GM23338 (cell line): ENCODE measurements at regions not wholly inside any gene's neighbourhood (a gene's known extent, or its start where the extent isn't known, plus 50 kb on each side); places are given as distances from the start of the nearest gene placed in this dataset.

Source experiments
- ATAC-seq: fragments of 200-7000 bp; cut with Tn5 transposase; 3 replicates; pipeline ENCODE4 v1.9.1; 2020
- DNase-seq: peaks from one replicate; pipeline ENCODE4 v3.0.0-alpha.2; 2015; ENCODE audit warnings: low spot score
- H2AFZ ChIP-seq: fragments of 200-600 bp; sonication (generic); 2 replicates; pipeline ENCODE4 v1.8.0; 2016; ENCODE audit warnings: antibody characterized with exemption, mild to moderate bottlenecking, moderate library complexity
- H3F3A ChIP-seq: fragments of 200-600 bp; sonication (generic); replicated peaks from 2 replicates; pipeline ENCODE4 v1.8.0; 2017; ENCODE audit warnings: antibody characterized with exemption, mixed run types, low read depth
- H3K27ac ChIP-seq: fragments of 200-600 bp; sonication (generic); 2 replicates; pipeline ENCODE4 v1.6.1; 2016; ENCODE audit warnings: low read depth
- H3K27me3 ChIP-seq: fragments of 200-600 bp; sonication (generic); 2 replicates; pipeline ENCODE4 v1.8.0; 2016; ENCODE audit warnings: mild to moderate bottlenecking, mixed run types, moderate library complexity; ENCODE audit not compliant: insufficient read depth
- H3K36me3 ChIP-seq: fragments of 200-600 bp; sonication (generic); 2 replicates; pipeline ENCODE4 v1.8.0; 2016; ENCODE audit warnings: mild to moderate bottlenecking; ENCODE audit not compliant: insufficient read depth
- H3K4me1 ChIP-seq: fragments of 200-600 bp; sonication (generic); 2 replicates; pipeline ENCODE4 v1.8.0; 2016; ENCODE audit warnings: mild to moderate bottlenecking, moderate library complexity; ENCODE audit not compliant: insufficient read depth
- H3K4me2 ChIP-seq: fragments of 200-600 bp; sonication (generic); 2 replicates; pipeline ENCODE4 v1.7.1; 2017; ENCODE audit warnings: mixed run types
- H3K4me3 ChIP-seq: fragments of 200-600 bp; sonication (generic); 2 replicates; pipeline ENCODE4 v1.6.1; 2016; ENCODE audit warnings: mixed run types
- H3K79me2 ChIP-seq: fragments of 200-600 bp; sonication (generic); replicated peaks from 2 replicates; pipeline ENCODE4 v1.8.0; 2017; ENCODE audit warnings: mild to moderate bottlenecking; ENCODE audit not compliant: insufficient read depth
- H3K9me2 ChIP-seq: fragments of 200-600 bp; sonication (generic); 2 replicates; pipeline ENCODE4 v1.8.0; 2017; ENCODE audit not compliant: insufficient read depth
- H4K20me1 ChIP-seq: fragments of 200-600 bp; sonication (generic); replicated peaks from 2 replicates; pipeline ENCODE4 v1.8.0; 2017; ENCODE audit warnings: mild to moderate bottlenecking; ENCODE audit not compliant: insufficient read depth
- H3K27ac Mint-ChIP-seq: 2 replicates; pipeline ENCODE4 v1.8.0; 2020; ENCODE audit warnings: inconsistent platforms, mild to moderate bottlenecking, moderate library complexity, mixed read lengths
- H3K27me3 Mint-ChIP-seq: 3 replicates; pipeline ENCODE4 v1.8.0; 2022; ENCODE audit warnings: low read depth, mild to moderate bottlenecking, moderate library complexity, mixed read lengths, inconsistent platforms; ENCODE audit not compliant: insufficient read depth, poor library complexity
- H3K36me3 Mint-ChIP-seq: 3 replicates; pipeline ENCODE4 v1.8.0; 2021; ENCODE audit warnings: low read depth, mild to moderate bottlenecking, inconsistent platforms, moderate library complexity, mixed read lengths
- H3K4me1 Mint-ChIP-seq: 3 replicates; pipeline ENCODE4 v1.8.0; 2020; ENCODE audit warnings: mild to moderate bottlenecking, inconsistent platforms, mixed read lengths
- H3K4me3 Mint-ChIP-seq: 3 replicates; pipeline ENCODE4 v1.8.0; 2021; ENCODE audit warnings: moderate library complexity, mild to moderate bottlenecking, inconsistent platforms, mixed read lengths
- H3K9me3 Mint-ChIP-seq: 3 replicates; pipeline ENCODE4 v1.8.0; 2020; ENCODE audit warnings: moderate library complexity, mild to moderate bottlenecking, inconsistent platforms, mixed read lengths
- CREB1 ChIP-seq: fragments of 250-450 bp; sonication (Bioruptor Pico); IDR thresholded peaks from 2 replicates; pipeline ENCODE4 v1.5.0; 2020; ENCODE audit warnings: low read depth, mild to moderate bottlenecking, moderate library complexity
- EZH2 ChIP-seq: fragments of 200-600 bp; sonication (generic); IDR thresholded peaks from one replicate; pipeline ENCODE4 v1.8.0; 2017; ENCODE audit warnings: antibody characterized with exemption, mild to moderate bottlenecking, low read depth; ENCODE audit not compliant: unreplicated experiment
- EZH2phosphoT487 ChIP-seq: fragments of 200-600 bp; sonication (generic); IDR thresholded peaks from one replicate; pipeline ENCODE4 v1.8.1; 2018; ENCODE audit warnings: antibody characterized with exemption; ENCODE audit not compliant: unreplicated experiment
- JUNB ChIP-seq: IDR thresholded peaks from one replicate; pipeline ENCODE4 v1.6.1; 2016; ENCODE audit warnings: antibody characterized with exemption; ENCODE audit not compliant: unreplicated experiment
- NANOG ChIP-seq: IDR thresholded peaks from 2 replicates; pipeline ENCODE4 v1.6.1; 2016; ENCODE audit warnings: antibody characterized with exemption, borderline replicate concordance
- POLR2AphosphoS5 ChIP-seq: IDR thresholded peaks from 2 replicates; pipeline ENCODE4 v1.6.1; 2016; ENCODE audit warnings: antibody characterized with exemption, low read depth
- STAT1 ChIP-seq: IDR thresholded peaks from one replicate; pipeline ENCODE4 v1.6.1; 2016; ENCODE audit warnings: antibody characterized with exemption; ENCODE audit not compliant: unreplicated experiment
- ZNF114 ChIP-seq: fragments of 250-450 bp; sonication (Bioruptor Pico); IDR thresholded peaks from 2 replicates; pipeline ENCODE4 v1.5.0; 2020; ENCODE audit warnings: mild to moderate bottlenecking, moderate library complexity
- ZNF331 ChIP-seq: fragments of 250-450 bp; sonication (Bioruptor Pico); IDR thresholded peaks from 2 replicates; pipeline ENCODE4 v1.5.0; 2020; ENCODE audit warnings: low read depth, mild to moderate bottlenecking, moderate library complexity
- ZNF462 ChIP-seq: fragments of 250-450 bp; sonication (Bioruptor Pico); IDR thresholded peaks from 2 replicates; pipeline ENCODE4 v1.5.0; 2020; ENCODE audit warnings: mild to moderate bottlenecking, moderate library complexity
- TF ChIP-seq, protein P1 (sequence below): IDR thresholded peaks from one replicate; pipeline ENCODE4 v1.6.1; 2018; ENCODE audit warnings: antibody characterized with exemption; ENCODE audit not compliant: unreplicated experiment
- TF ChIP-seq, protein P2 (sequence below): IDR thresholded peaks from 2 replicates; pipeline ENCODE4 v1.6.1; 2016; ENCODE audit warnings: antibody characterized with exemption
- TF ChIP-seq, protein P3 (sequence below), 2 experiments: fragments of 200-600 bp in 1 of 2; sonication (generic) in 1 of 2; conservative IDR thresholded peaks; 2 replicates each; pipeline versions ENCODE4 v1.5.1 to v1.6.1; 2016 to 2017; ENCODE audit warnings: antibody characterized with exemption in 2 of 2, low read depth in 2 of 2, mild to moderate bottlenecking in 2 of 2, moderate library complexity in 1 of 2

GRCh38 chr2:186058614-186059013, 320.0 kb downstream of the FSIP2 start:
- H3K27ac Mint-ChIP-seq = peak overlapping the region; percentile 92
- Histone ChIP-seq H3F3A (no peaks in the 10 kb centered on the region), H3K4me3 (no peak overlapping the region), H2AFZ (no peak overlapping the region), H3K79me2 (no peaks in the 10 kb centered on the region), H3K36me3 (no peaks in the 10 kb centered on the region), H3K4me1 (peaks cover 15% of the 10 kb centered on the region), H3K9me2 (no peaks in the 10 kb centered on the region), H3K27me3 (no peaks in the 10 kb centered on the region), H3K27ac (no peak overlapping the region; the same call in 1 of the 2 replicates), H3K4me2 (peak overlapping the region; percentile 1; the same call in 1 of the 2 replicates), H4K20me1 (no peaks in the 10 kb centered on the region)
- DNase-seq = peak; percentile 54
- TF ChIP-seq ZNF331 (CRISPR knock-in tag) (no peak), NANOG (no peak), STAT1 (no peak), ZNF114 (CRISPR knock-in tag) (no peak), POLR2AphosphoS5 (no peak), EZH2phosphoT487 (no peak), CREB1 (CRISPR knock-in tag) (no peak), EZH2 (no peak), ZNF462 (no peak), JUNB (no peak)
- TF ChIP-seq, protein P1, sequence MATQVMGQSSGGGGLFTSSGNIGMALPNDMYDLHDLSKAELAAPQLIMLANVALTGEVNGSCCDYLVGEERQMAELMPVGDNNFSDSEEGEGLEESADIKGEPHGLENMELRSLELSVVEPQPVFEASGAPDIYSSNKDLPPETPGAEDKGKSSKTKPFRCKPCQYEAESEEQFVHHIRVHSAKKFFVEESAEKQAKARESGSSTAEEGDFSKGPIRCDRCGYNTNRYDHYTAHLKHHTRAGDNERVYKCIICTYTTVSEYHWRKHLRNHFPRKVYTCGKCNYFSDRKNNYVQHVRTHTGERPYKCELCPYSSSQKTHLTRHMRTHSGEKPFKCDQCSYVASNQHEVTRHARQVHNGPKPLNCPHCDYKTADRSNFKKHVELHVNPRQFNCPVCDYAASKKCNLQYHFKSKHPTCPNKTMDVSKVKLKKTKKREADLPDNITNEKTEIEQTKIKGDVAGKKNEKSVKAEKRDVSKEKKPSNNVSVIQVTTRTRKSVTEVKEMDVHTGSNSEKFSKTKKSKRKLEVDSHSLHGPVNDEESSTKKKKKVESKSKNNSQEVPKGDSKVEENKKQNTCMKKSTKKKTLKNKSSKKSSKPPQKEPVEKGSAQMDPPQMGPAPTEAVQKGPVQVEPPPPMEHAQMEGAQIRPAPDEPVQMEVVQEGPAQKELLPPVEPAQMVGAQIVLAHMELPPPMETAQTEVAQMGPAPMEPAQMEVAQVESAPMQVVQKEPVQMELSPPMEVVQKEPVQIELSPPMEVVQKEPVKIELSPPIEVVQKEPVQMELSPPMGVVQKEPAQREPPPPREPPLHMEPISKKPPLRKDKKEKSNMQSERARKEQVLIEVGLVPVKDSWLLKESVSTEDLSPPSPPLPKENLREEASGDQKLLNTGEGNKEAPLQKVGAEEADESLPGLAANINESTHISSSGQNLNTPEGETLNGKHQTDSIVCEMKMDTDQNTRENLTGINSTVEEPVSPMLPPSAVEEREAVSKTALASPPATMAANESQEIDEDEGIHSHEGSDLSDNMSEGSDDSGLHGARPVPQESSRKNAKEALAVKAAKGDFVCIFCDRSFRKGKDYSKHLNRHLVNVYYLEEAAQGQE = no peak
- TF ChIP-seq, protein P2, sequence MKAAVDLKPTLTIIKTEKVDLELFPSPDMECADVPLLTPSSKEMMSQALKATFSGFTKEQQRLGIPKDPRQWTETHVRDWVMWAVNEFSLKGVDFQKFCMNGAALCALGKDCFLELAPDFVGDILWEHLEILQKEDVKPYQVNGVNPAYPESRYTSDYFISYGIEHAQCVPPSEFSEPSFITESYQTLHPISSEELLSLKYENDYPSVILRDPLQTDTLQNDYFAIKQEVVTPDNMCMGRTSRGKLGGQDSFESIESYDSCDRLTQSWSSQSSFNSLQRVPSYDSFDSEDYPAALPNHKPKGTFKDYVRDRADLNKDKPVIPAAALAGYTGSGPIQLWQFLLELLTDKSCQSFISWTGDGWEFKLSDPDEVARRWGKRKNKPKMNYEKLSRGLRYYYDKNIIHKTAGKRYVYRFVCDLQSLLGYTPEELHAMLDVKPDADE = no peak
- TF ChIP-seq, protein P3, sequence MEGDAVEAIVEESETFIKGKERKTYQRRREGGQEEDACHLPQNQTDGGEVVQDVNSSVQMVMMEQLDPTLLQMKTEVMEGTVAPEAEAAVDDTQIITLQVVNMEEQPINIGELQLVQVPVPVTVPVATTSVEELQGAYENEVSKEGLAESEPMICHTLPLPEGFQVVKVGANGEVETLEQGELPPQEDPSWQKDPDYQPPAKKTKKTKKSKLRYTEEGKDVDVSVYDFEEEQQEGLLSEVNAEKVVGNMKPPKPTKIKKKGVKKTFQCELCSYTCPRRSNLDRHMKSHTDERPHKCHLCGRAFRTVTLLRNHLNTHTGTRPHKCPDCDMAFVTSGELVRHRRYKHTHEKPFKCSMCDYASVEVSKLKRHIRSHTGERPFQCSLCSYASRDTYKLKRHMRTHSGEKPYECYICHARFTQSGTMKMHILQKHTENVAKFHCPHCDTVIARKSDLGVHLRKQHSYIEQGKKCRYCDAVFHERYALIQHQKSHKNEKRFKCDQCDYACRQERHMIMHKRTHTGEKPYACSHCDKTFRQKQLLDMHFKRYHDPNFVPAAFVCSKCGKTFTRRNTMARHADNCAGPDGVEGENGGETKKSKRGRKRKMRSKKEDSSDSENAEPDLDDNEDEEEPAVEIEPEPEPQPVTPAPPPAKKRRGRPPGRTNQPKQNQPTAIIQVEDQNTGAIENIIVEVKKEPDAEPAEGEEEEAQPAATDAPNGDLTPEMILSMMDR (conservative IDR thresholded peaks at IDR 0.05; ENCODE audit: low read depth in 2 of 2) = no peak
- H3K27me3 Mint-ChIP-seq = no peaks in the 10 kb centered on the region
- peaks cover 10% of the 10 kb centered on the region; the same call in 2 of the 3 replicates for H3K4me1 Mint-ChIP-seq
- peak; percentile 86 for ATAC-seq
- H3K36me3 Mint-ChIP-seq = no peaks in the 10 kb centered on the region
- no peaks in the 10 kb centered on the region for H3K9me3 Mint-ChIP-seq
- H3K4me3 Mint-ChIP-seq = no peak overlapping the region
